ENCODE measurements at regions not wholly inside any gene's neighbourhood (a gene's known extent, or its start where the extent isn't known, plus 50 kb on each side); places are given as distances from the start of the nearest gene placed in this dataset.

- TF ChIP-seq POLR2A (IDR thresholded peaks at IDR 0.05) (no peak), CTCF (IDR thresholded peaks at IDR 0.05) (no peak)
Observed at GRCh38 chr5:82359272-82359671, 81.1 kb upstream of the RPS23 start.

All from body of pancreas (tissue), 4 donors.